K562 (cell line): ENCODE measurements at regions not wholly inside any gene's neighbourhood (a gene's known extent, or its start where the extent isn't known, plus 50 kb on each side); places are given as distances from the start of the nearest gene placed in this dataset.

Experiments
- ATAC-seq: fragments of 200-7000 bp; cut with Tn5 transposase; 3 replicates; pipeline ENCODE4 v1.9.1; 2020; ENCODE audit warnings: moderate library complexity
- BruUV-seq: library from RNA; stranded (reverse); fragments of 400-500 nt; replicated peaks from 2 replicates; lab custom pipeline; 2021; lab: Mats Ljungman, UMichigan
- CTCF ChIA-PET: fragments of 300-600 bp; formaldehyde crosslinking; extraction: SDS; loops from one replicate; lab custom pipeline; 2021; ENCODE audit warnings: low intra/inter-chr PET ratio; lab: Yijun Ruan, JAX
- POLR2A ChIA-PET: fragments of 300-600, 350-650 bp; sonication (Branson Sonifier 250); formaldehyde crosslinking; extraction: SDS; loops from one replicate; lab custom pipeline; 2021; ENCODE audit warnings: antibody characterized with exemption, inconsistent platforms; lab: Yijun Ruan, JAX
- DNase-seq, 4 experiments: peaks; one replicate each; pipeline versions ENCODE4 v3.0.0 to v3.0.0-alpha.2; 2011 to 2018; ENCODE audit warnings: low spot score in 3 of 4, mixed read lengths in 3 of 4; ENCODE audit errors: extremely low read depth in 1 of 4
- FAIRE-seq: peaks from 2 replicates; lab custom pipeline; 2011; peaks lifted over from hg19 to GRCh38; lab: Jason Lieb, UNC
- H2AFZ ChIP-seq: 2 replicates; pipeline ENCODE4 v1.6.0; 2011; ENCODE audit warnings: low read depth, low read length, control low read depth, inconsistent platforms
- H3K27ac ChIP-seq: fragments of 200-600 bp; 3 replicates; pipeline ENCODE4 v1.8.0; 2011; ENCODE audit warnings: low read depth, mild to moderate bottlenecking, control low read depth, inconsistent platforms, low read length, moderate library complexity, mixed read lengths; ENCODE audit errors: extremely low read depth
- H3K27me3 ChIP-seq, 2 experiments: fragments of 300-600 bp in 1 of 2; 2 replicates in 1 of 2; 3 replicates in 1 of 2; pipeline versions ENCODE4 v1.6.0 to v1.8.0; 2011; ENCODE audit warnings: inconsistent platforms in 2 of 2, low read length in 2 of 2, mild to moderate bottlenecking in 1 of 2, mixed read lengths in 1 of 2, moderate library complexity in 1 of 2; ENCODE audit not compliant: control insufficient read depth in 2 of 2, insufficient read depth in 2 of 2
- H3K36me3 ChIP-seq: fragments of 300-600 bp; 3 replicates; pipeline ENCODE4 v1.8.0; 2011; ENCODE audit warnings: mild to moderate bottlenecking, low read length, inconsistent platforms; ENCODE audit not compliant: control insufficient read depth, insufficient read depth
- H3K4me1 ChIP-seq, 2 experiments: fragments of 200-600 bp in 1 of 2; replicated peaks in 1 of 2; 2 replicates in 1 of 2; 3 replicates in 1 of 2; pipeline versions ENCODE4 v1.5.1 to v1.8.0; 2011; ENCODE audit warnings: inconsistent platforms in 2 of 2, low read length in 2 of 2, mild to moderate bottlenecking in 1 of 2, mixed read lengths in 1 of 2, moderate library complexity in 1 of 2; ENCODE audit not compliant: control insufficient read depth in 2 of 2, insufficient read depth in 2 of 2
- H3K4me2 ChIP-seq: 2 replicates; pipeline ENCODE4 v1.6.1; 2011; ENCODE audit warnings: low read length, control low read depth, inconsistent platforms, mixed read lengths; ENCODE audit not compliant: insufficient read depth
- H3K4me3 ChIP-seq: fragments of 200-600 bp; sonication (generic), shearing (Covaris generic); 2 replicates; pipeline ENCODE4 v1.5.1; 2016; ENCODE audit warnings: control low read depth, inconsistent platforms
- H3K79me2 ChIP-seq: fragments of 200-600 bp; 3 replicates; pipeline ENCODE4 v1.8.0; 2011; ENCODE audit warnings: low read length, inconsistent platforms; ENCODE audit not compliant: control insufficient read depth, insufficient read depth
- H3K9ac ChIP-seq, 2 experiments: 2 replicates each; pipeline versions ENCODE4 v1.6.0 to v1.6.1; 2011; ENCODE audit warnings: low read depth in 2 of 2, low read length in 2 of 2, control low read depth in 1 of 2, inconsistent platforms in 1 of 2, mild to moderate bottlenecking in 1 of 2, mixed read lengths in 1 of 2; ENCODE audit not compliant: insufficient read depth in 1 of 2
- H3K9me1 ChIP-seq: one replicate; pipeline ENCODE4 v1.6.0; 2011; ENCODE audit warnings: inconsistent platforms, mild to moderate bottlenecking, low read length, moderate library complexity; ENCODE audit not compliant: control insufficient read depth, insufficient read depth
- H3K9me3 ChIP-seq: replicated peaks from 2 replicates; pipeline ENCODE4 v1.5.1; 2011; ENCODE audit warnings: low read depth, low read length, inconsistent platforms; ENCODE audit not compliant: control insufficient read depth, insufficient read depth
- H4K20me1 ChIP-seq: replicated peaks from 2 replicates; pipeline ENCODE4 v1.6.1; 2011; ENCODE audit warnings: low read length, inconsistent platforms, mixed read lengths; ENCODE audit not compliant: control insufficient read depth, insufficient read depth
- ESRRB ChIP-seq: fragments of 250-450 bp; sonication (Bioruptor Pico); IDR thresholded peaks from 2 replicates; pipeline ENCODE4 v1.5.0; 2020; ENCODE audit warnings: mild to moderate bottlenecking, moderate library complexity, borderline replicate concordance
- GABPB2 ChIP-seq: fragments of 250-450 bp; sonication (Bioruptor Pico); conservative IDR thresholded peaks from 2 replicates; pipeline ENCODE4 v1.5.1; 2021; ENCODE audit warnings: mild to moderate bottlenecking
- IFI16 ChIP-seq: fragments of 250-450 bp; sonication (Bioruptor Pico); IDR thresholded peaks from 2 replicates; pipeline ENCODE4 v2.1.2; 2022; ENCODE audit warnings: mild to moderate bottlenecking, inconsistent platforms
- MED1 ChIP-seq: sonication (generic); formaldehyde crosslinking; IDR thresholded peaks from 2 replicates; pipeline ENCODE4 v1.8.1; 2023; ENCODE audit warnings: missing genetic modification reagents, borderline replicate concordance
- NEUROD1 ChIP-seq: fragments of 150-350 bp; IDR thresholded peaks from 2 replicates; pipeline ENCODE4 v1.6.1; 2014; ENCODE audit warnings: borderline replicate concordance, low read length, low read depth; ENCODE audit not compliant: partially characterized antibody
- TEAD4 ChIP-seq, 2 experiments: sonication (generic) in 1 of 2; formaldehyde crosslinking in 1 of 2; IDR thresholded peaks; 2 replicates each; pipeline versions ENCODE4 v1.6.1 to v1.8.0; 2012 to 2022; ENCODE audit warnings: borderline replicate concordance in 1 of 2, inconsistent platforms in 1 of 2, low read length in 1 of 2, mild to moderate bottlenecking in 1 of 2, missing genetic modification reagents in 1 of 2
- XRCC5 ChIP-seq: fragments of 200-400 bp; formaldehyde crosslinking; IDR thresholded peaks from 2 replicates; pipeline ENCODE4 v1.6.1; 2017; ENCODE audit warnings: low read depth, mild to moderate bottlenecking, low read length
- ZEB2 ChIP-seq: fragments of 450-650 bp; IDR thresholded peaks from 2 replicates; pipeline ENCODE4 v1.6.1; 2016
- ZNF143 ChIP-seq: sonication (generic); formaldehyde crosslinking; IDR thresholded peaks from 2 replicates; pipeline ENCODE4 v1.9.0; 2022; ENCODE audit warnings: mild to moderate bottlenecking, missing genetic modification reagents
- ZNF436 ChIP-seq: fragments of 250-450, 450-650 bp; sonication (Bioruptor Pico); formaldehyde crosslinking; IDR thresholded peaks from 2 replicates; pipeline ENCODE4 v1.7.0; 2020; ENCODE audit warnings: mild to moderate bottlenecking
- WGBS: fragments of 100-300 bp; shearing (Covaris generic); methylation state at CpG from one replicate; pipeline ENCODE4 v1.1.6; 2016; ENCODE audit warnings: low coverage, mixed read lengths; ENCODE audit not compliant: insufficient coverage; ENCODE audit errors: missing lambda C conversion rate; 5-methylcytosine and 5-hydroxymethylcytosine counted together
- in situ Hi-C: fragments of 300-500 bp; cut with MboI; formaldehyde crosslinking; loops from 4 replicates; pipeline ENCODE4 v1.15.0; 2018; ENCODE audit warnings: inconsistent platforms, mixed read lengths
- intact Hi-C: fragments of 100-400 bp; cut with micrococcal nuclease; formaldehyde crosslinking; loops from 2 replicates; pipeline ENCODE4 v1.14.2; 2022
- TF ChIP-seq, protein P1 (sequence below): sonication (generic); formaldehyde crosslinking; IDR thresholded peaks from 2 replicates; pipeline ENCODE4 v1.8.1; 2023; ENCODE audit warnings: mild to moderate bottlenecking, missing genetic modification reagents
- TF ChIP-seq, protein P2 (sequence below): fragments of 450-650 bp; conservative IDR thresholded peaks from 2 replicates; pipeline ENCODE4 v1.6.1; 2016; ENCODE audit warnings: missing genetic modification characterization, low read depth, mild to moderate bottlenecking, missing compliant biosample characterization, moderate library complexity
- TF ChIP-seq, protein P3 (sequence below): fragments of 250-450 bp; sonication (Bioruptor Pico); IDR thresholded peaks from 2 replicates; pipeline ENCODE4 v1.5.0; 2020; ENCODE audit warnings: mild to moderate bottlenecking
- TF ChIP-seq, protein P4 (sequence below): sonication (generic); formaldehyde crosslinking; IDR thresholded peaks from 2 replicates; pipeline ENCODE4 v1.8.0; 2022; ENCODE audit warnings: mild to moderate bottlenecking, missing genetic modification reagents
- TF ChIP-seq, protein P5 (sequence below): sonication (generic); IDR thresholded peaks from 2 replicates; pipeline ENCODE4 v1.6.1; 2016

DNA sequence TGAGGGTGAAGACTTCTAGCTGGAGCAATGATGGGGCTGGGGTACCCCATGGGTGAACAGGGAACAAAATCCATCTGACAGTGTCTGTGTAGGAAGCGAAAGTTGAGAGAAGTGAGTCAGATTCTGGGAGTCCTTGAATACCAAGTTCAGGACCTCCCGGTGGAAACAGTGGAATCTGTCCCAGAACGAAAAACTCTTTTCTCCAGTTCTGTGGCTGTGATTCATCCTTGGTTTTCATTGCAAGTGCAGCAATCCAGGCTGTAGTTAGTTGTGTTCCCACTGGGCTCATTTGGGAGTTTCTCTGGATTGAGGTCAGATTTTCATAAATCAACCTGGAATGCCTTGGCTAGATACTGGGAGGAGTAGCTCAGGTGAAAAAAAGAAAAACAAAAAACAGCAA, 120.7 kb downstream of the C12orf75 start:
- TF ChIP-seq, protein P1, sequence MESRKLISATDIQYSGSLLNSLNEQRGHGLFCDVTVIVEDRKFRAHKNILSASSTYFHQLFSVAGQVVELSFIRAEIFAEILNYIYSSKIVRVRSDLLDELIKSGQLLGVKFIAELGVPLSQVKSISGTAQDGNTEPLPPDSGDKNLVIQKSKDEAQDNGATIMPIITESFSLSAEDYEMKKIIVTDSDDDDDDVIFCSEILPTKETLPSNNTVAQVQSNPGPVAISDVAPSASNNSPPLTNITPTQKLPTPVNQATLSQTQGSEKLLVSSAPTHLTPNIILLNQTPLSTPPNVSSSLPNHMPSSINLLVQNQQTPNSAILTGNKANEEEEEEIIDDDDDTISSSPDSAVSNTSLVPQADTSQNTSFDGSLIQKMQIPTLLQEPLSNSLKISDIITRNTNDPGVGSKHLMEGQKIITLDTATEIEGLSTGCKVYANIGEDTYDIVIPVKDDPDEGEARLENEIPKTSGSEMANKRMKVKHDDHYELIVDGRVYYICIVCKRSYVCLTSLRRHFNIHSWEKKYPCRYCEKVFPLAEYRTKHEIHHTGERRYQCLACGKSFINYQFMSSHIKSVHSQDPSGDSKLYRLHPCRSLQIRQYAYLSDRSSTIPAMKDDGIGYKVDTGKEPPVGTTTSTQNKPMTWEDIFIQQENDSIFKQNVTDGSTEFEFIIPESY (CRISPR knock-in tag) = no peak
- TF ChIP-seq, protein P2, sequence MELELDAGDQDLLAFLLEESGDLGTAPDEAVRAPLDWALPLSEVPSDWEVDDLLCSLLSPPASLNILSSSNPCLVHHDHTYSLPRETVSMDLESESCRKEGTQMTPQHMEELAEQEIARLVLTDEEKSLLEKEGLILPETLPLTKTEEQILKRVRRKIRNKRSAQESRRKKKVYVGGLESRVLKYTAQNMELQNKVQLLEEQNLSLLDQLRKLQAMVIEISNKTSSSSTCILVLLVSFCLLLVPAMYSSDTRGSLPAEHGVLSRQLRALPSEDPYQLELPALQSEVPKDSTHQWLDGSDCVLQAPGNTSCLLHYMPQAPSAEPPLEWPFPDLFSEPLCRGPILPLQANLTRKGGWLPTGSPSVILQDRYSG (tag) = no peak
- no peak for TF ChIP-seq XRCC5
- TF ChIP-seq MED1 (CRISPR knock-in tag) = no peak
- TF ChIP-seq ZNF436 (CRISPR knock-in tag) = no peak
- TF ChIP-seq IFI16 (CRISPR knock-in tag) = no peak
- TF ChIP-seq, protein P3, sequence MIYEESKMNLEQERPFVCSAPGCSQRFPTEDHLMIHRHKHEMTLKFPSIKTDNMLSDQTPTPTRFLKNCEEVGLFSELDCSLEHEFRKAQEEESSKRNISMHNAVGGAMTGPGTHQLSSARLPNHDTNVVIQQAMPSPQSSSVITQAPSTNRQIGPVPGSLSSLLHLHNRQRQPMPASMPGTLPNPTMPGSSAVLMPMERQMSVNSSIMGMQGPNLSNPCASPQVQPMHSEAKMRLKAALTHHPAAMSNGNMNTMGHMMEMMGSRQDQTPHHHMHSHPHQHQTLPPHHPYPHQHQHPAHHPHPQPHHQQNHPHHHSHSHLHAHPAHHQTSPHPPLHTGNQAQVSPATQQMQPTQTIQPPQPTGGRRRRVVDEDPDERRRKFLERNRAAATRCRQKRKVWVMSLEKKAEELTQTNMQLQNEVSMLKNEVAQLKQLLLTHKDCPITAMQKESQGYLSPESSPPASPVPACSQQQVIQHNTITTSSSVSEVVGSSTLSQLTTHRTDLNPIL (CRISPR knock-in tag) = no peak
- no peak for TF ChIP-seq GABPB2 (CRISPR knock-in tag)
- TF ChIP-seq ZNF143 (CRISPR knock-in tag) = no peak
- TF ChIP-seq NEUROD1 = no peak
- TF ChIP-seq ZEB2 = no peak
- TF ChIP-seq, protein P4, sequence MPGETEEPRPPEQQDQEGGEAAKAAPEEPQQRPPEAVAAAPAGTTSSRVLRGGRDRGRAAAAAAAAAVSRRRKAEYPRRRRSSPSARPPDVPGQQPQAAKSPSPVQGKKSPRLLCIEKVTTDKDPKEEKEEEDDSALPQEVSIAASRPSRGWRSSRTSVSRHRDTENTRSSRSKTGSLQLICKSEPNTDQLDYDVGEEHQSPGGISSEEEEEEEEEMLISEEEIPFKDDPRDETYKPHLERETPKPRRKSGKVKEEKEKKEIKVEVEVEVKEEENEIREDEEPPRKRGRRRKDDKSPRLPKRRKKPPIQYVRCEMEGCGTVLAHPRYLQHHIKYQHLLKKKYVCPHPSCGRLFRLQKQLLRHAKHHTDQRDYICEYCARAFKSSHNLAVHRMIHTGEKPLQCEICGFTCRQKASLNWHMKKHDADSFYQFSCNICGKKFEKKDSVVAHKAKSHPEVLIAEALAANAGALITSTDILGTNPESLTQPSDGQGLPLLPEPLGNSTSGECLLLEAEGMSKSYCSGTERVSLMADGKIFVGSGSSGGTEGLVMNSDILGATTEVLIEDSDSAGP (CRISPR knock-in tag) = no peak
- TF ChIP-seq TEAD4 (IDR thresholded peaks at IDR 0.05; ENCODE audit: low read length) = no peak
- TF ChIP-seq TEAD4 (CRISPR knock-in tag; IDR thresholded peaks at IDR 0.05; ENCODE audit: borderline replicate concordance) = no peak
- TF ChIP-seq ESRRB (CRISPR knock-in tag) = no peak
- TF ChIP-seq, protein P5, sequence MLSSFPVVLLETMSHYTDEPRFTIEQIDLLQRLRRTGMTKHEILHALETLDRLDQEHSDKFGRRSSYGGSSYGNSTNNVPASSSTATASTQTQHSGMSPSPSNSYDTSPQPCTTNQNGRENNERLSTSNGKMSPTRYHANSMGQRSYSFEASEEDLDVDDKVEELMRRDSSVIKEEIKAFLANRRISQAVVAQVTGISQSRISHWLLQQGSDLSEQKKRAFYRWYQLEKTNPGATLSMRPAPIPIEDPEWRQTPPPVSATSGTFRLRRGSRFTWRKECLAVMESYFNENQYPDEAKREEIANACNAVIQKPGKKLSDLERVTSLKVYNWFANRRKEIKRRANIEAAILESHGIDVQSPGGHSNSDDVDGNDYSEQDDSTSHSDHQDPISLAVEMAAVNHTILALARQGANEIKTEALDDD = no peak
- Histone ChIP-seq H3K27ac (no peak overlapping the region), H3K79me2 (no peaks in the 10 kb centered on the region), H3K36me3 (no peaks in the 10 kb centered on the region), H3K9me3 (no peaks in the 10 kb centered on the region), H3K9ac (no peak overlapping the region), H3K27me3 (no peaks in the 10 kb centered on the region; a peak in 1 of 5 replicates), H3K9me1 (no peaks in the 10 kb centered on the region), H3K4me3 (no peak overlapping the region), H4K20me1 (no peaks in the 10 kb centered on the region), H2AFZ (no peak overlapping the region), H3K4me2 (no peak overlapping the region), H3K4me1 (no peaks in the 10 kb centered on the region)
- ATAC-seq (no peak), FAIRE-seq (no peak), DNase-seq (no peak)
- ChIA-PET CTCF (no interaction called here), POLR2A (interaction anchor here (0.6 to 0.8 kb wide), 2 partner anchors 39 to 45 kb away, joined by 3 read pairs; no protein-coding TSS in a partner anchor)
- in situ Hi-C loops = no loop called here
- intact Hi-C loops = no loop called here
- 0% methylated on average over 3 of the region's 3 CpGs for WGBS
- BruUV-seq = no TSS peak
